Islet of Langerhans (tissue), 1 donor: ENCODE measurements at regions not wholly inside any gene's neighbourhood (a gene's known extent, or its start where the extent isn't known, plus 50 kb on each side); places are given as distances from the start of the nearest gene placed in this dataset.

ENCODE experiments used
- FAIRE-seq: peaks from one replicate; lab custom pipeline; 2011; peaks lifted over from hg19 to GRCh38; lab: Jason Lieb, UNC

DNA sequence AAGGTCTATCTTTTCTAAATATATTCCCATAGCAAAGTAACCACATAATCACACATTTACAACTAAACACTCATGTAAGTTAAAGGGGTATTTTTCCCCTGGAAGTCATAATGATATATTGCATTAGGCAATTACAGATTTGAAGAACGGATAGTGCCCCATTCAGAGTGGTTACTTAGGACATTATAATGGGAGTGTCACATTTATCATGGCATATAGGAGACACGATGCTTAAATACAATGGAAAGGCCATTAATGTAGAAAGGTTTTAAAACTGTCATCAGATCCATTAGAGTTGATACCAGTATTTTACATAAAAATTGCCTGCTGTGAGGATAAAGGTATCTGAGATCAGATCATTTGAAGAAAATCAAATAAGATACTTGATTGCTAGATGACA is 582.0 kb upstream of the SEMA6D start:
- no peak for FAIRE-seq

- FAIRE-seq, result no peak
These were observed 581.1 kb upstream of the SEMA6D start for GRCh38 chr15:47136236-47136635.

GRCh38 chr15:47139965-47140364 is 577.3 kb upstream of the SEMA6D start:
- no peak for FAIRE-seq

DNA sequence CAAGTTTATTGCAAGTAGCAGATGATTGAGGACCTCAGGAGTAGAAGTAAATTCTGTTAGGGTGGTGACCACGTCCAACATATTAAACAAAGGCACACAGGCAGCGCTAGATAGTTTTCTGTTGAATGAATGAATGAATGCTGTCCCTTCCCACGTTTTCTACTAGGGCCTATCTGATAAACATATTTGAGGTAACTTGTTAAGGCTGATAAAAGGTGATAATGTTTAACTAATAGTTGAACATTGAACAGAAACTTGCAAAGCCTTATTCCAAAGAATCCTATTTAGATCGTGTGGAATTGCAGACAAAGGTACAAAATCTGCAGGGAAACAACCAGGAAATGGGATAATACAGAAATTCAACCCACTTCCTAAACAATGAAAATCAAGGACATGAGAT is 559.5 kb upstream of the SEMA6D start:
- FAIRE-seq, result no peak

GRCh38 chr15:47158573-47158972 is 558.7 kb upstream of the SEMA6D start:
- no peak for FAIRE-seq

- no peak for FAIRE-seq
These were observed 540.1 kb upstream of the SEMA6D start for GRCh38 chr15:47177177-47177576.

DNA sequence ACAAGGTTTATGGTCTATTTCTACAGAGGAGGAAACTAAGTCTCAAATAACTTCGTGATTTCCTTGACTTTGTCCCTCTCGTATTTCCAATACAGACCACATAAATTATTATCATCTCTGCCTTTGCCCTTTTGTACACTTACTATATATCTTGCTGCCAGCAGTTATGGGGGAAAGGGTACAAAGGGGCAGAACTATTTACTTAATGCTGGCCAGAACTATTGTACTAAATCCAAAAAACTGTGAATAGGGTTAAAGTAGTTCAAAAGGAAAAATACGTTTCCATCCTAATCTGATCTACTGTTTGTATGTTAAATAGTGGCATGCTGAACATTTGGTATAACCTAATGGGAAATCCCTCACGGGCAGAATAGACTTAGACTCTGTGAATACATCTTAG is 537.3 kb upstream of the SEMA6D start:
- FAIRE-seq, result no peak

DNA sequence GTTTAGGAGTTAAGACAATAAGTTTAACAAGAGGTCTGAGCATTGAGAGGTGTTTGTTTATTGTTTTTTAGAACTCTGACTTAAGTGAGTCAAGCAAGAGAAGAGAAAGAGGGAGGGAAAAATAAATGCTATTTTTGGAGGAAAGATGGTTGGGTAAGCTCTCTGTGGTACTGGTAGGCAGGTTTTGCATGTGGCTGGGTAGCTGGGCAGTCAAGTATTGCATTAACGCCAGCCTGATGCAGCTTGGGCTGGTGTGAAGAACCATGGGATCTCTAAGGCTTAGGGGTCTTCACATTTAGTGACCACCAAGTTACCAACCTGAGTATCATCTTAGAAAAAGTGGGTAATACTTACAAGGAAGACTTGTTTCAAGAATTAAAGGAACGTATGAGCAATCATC is 534.5 kb upstream of the SEMA6D start:
- FAIRE-seq, result no peak

GRCh38 chr15:47184003-47184907 is 533.0 kb upstream of the SEMA6D start:
- FAIRE-seq, result no peak

- FAIRE-seq, result no peak
These were observed 532.1 kb upstream of the SEMA6D start for GRCh38 chr15:47184908-47185801.

GRCh38 chr15:47186075-47186474 is 531.2 kb upstream of the SEMA6D start:
- FAIRE-seq, result no peak

GRCh38 chr15:47188758-47189507 is 528.4 kb upstream of the SEMA6D start:
- FAIRE-seq, result no peak

DNA sequence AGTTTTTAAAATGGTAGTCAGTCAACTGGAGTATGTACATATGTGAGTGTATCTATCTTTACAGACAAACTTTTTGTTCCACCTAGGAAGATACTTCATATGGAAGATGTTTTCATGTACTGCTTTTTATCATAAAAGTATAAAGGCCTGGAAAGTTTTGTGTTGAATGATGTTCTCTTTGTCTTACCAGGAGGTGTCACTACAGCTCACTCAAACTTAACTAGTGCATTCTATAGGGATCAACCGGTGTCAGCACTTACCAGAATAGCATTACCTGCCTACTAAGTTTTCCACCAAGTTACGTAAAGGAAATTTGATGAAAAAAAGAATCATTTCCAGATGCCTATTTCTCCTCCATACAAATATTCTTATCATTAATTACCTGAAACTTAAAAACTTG is 522.6 kb upstream of the SEMA6D start:
- peak; percentile 84 for FAIRE-seq

DNA sequence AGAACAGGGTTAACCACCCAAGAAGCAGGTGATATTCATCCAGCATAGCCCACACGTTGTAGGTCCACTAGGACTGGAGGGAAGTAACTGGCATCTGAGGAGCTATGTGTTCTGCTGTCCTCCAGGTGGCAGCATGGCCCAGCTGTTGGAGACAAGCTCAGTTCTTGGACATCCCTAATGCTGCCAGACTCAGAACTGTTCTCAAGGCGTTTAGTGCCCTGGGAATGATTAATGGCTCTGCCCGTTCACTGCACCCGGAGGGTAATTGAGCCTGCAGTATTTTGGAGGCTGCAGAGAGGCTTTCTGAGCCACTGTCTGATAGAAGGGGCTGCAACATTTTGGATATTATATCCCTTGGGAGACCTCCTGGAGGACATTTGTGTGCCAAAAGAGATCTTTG is 521.3 kb upstream of the SEMA6D start:
- peak; percentile 91 for FAIRE-seq

GRCh38 chr15:47203993-47204392 is 513.3 kb upstream of the SEMA6D start:
- no peak for FAIRE-seq

DNA sequence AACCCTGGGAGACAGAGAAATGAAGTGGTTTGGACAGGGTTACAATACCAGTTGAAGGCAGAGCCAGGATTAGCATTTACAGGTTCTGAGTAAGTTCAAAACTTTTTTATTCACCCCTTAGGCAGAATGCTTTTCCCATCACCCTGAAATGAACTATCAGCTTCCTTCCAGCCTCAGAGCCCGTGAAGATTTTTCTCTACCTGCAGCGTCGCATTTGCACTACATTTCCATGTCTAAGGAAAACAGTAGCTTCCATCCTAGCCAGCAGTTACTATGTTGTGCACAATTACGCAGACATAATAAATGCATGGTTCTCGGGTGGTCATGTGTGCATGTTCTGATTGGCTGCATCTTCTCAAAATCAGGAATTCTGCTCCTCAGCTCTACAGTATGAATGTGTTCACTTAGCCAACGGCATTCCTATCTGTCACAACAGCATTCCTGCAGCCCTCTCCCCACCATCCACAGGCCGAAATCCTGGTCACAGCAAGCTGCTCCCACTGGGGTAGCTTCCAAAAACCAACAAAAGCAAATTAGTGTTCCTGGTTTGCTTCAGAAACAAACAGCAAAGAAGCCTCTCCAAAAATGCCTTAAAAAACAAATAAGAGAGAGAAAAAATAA is 510.8 kb upstream of the SEMA6D start:
- FAIRE-seq, result no peak

GRCh38 chr15:47209591-47209990 is 507.7 kb upstream of the SEMA6D start:
- FAIRE-seq, result no peak

- no peak for FAIRE-seq
These were observed 504.9 kb upstream of the SEMA6D start for GRCh38 chr15:47212222-47213010.

GRCh38 chr15:47213883-47214282 is 503.4 kb upstream of the SEMA6D start:
- no peak for FAIRE-seq

DNA sequence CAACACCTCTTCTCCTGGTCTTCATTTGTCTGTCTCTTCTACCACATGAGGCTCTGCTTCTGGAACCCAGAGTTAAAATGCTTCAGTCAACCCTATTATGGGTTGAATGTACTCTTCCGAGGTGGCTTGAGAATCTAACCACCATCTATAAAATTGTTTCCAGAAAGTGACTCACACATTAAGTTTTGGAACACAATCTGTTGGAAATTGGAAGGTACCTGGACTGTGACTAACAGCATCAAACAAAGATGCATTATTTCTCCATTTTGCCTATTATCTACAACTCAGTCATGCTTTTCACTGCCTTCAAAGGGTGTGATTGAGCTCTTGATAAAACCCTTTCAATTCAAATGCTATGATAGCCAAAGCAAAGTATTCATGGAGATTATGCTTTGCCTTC is 499.0 kb upstream of the SEMA6D start:
- peak; percentile 49 for FAIRE-seq

GRCh38 chr15:47244361-47244760 is 472.9 kb upstream of the SEMA6D start:
- FAIRE-seq, result no peak
